ENCODE measurements at regions not wholly inside any gene's neighbourhood (a gene's known extent, or its start where the extent isn't known, plus 50 kb on each side); places are given as distances from the start of the nearest gene placed in this dataset.

DNA sequence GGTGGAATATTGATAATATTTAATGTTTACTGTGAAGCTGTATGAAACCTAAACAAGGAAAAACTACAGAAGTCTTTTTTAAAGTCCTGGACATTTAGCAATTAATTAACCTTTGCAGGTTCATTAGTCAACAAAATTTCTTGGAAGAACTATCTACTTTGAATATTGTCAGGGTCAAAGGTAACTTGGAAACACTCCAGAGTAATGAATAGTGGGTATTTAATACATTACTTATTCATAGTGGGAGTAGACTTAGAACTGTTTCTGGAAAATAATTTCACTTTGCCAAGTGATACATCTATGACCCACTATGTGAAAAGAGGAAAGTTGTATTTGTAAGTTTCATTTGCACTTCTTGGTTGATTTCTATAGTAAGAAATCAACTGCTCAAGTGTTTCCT lies 319.1 kb downstream of the TFAP2B start:
- Histone ChIP-seq H3K27me3 (ENCODE audit: control insufficient read depth, insufficient read depth, low read length) (no peaks in the 10 kb centered on the region), H3K4me1 (ENCODE audit: control insufficient read depth in 2 of 3, insufficient read depth in 2 of 3, low read depth in 1 of 3, low read length in 3 of 3) (peaks cover 0 to 9% (median 0%) of the 10 kb centered on the region in 3 donors), H3K27ac (ENCODE audit: low read depth in 2 of 2, low read length in 2 of 2) (no peak overlapping the region), H3K9ac (ENCODE audit: low read length in 3 of 3) (no peak overlapping the region), H3K4me3 (ENCODE audit: low read length in 3 of 3) (no peak overlapping the region), H3K9me3 (ENCODE audit: control insufficient read depth in 2 of 3, insufficient read depth in 1 of 3, low read length in 3 of 3) (no peaks in the 10 kb centered on the region), H3K36me3 (ENCODE audit: control insufficient read depth in 2 of 3, insufficient read depth in 3 of 3, low read length in 3 of 3) (no peaks in the 10 kb centered on the region)
- DNase-seq (peak in 2 of 5 donors; percentile 35 to 62), FAIRE-seq (no peak)
- intact Hi-C loops (cut with DNase I), result no loop called here
- TF ChIP-seq, protein P1, sequence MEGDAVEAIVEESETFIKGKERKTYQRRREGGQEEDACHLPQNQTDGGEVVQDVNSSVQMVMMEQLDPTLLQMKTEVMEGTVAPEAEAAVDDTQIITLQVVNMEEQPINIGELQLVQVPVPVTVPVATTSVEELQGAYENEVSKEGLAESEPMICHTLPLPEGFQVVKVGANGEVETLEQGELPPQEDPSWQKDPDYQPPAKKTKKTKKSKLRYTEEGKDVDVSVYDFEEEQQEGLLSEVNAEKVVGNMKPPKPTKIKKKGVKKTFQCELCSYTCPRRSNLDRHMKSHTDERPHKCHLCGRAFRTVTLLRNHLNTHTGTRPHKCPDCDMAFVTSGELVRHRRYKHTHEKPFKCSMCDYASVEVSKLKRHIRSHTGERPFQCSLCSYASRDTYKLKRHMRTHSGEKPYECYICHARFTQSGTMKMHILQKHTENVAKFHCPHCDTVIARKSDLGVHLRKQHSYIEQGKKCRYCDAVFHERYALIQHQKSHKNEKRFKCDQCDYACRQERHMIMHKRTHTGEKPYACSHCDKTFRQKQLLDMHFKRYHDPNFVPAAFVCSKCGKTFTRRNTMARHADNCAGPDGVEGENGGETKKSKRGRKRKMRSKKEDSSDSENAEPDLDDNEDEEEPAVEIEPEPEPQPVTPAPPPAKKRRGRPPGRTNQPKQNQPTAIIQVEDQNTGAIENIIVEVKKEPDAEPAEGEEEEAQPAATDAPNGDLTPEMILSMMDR (IDR thresholded peaks at IDR 0.05; ENCODE audit: borderline replicate concordance, extremely low read depth, insufficient read depth), result no peak

DNA sequence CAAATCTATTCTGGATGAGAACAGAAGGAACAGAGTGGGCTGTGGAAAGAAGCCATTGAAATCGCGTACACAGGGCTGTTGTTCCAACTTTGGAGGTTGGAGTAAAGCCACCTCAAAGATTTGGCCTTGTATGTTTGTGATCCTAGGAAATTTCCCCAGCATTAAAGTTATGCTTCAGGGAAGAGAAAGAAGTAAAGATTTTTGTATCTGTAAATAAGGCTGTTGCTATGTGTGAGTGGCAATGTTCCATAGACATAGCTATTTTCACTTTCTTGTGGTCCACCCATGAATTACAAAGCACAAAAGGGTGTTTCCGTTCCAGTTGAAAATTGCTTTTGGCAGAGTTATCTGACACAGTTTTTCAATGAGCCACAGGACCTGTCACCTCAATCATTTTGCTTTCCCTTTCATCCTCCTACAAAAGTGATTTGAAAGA lies 321.3 kb downstream of the TFAP2B start:
- Histone ChIP-seq H3K27me3 (ENCODE audit: control insufficient read depth, insufficient read depth, low read length) (no peaks in the 10 kb centered on the region), H3K4me3 (ENCODE audit: low read length in 3 of 3) (no peak overlapping the region), H3K36me3 (ENCODE audit: control insufficient read depth in 2 of 3, insufficient read depth in 3 of 3, low read length in 3 of 3) (no peaks in the 10 kb centered on the region), H3K9ac (ENCODE audit: low read length in 3 of 3) (no peak overlapping the region), H3K4me1 (ENCODE audit: control insufficient read depth in 2 of 3, insufficient read depth in 2 of 3, low read depth in 1 of 3, low read length in 3 of 3) (peaks cover 0 to 9% (median 0%) of the 10 kb centered on the region in 3 donors), H3K27ac (ENCODE audit: low read depth in 2 of 2, low read length in 2 of 2) (no peak overlapping the region), H3K9me3 (ENCODE audit: control insufficient read depth in 2 of 3, insufficient read depth in 1 of 3, low read length in 3 of 3) (no peaks in the 10 kb centered on the region)
- no peak for FAIRE-seq
- intact Hi-C loops (cut with DNase I), result no loop called here
- DNase-seq, result no peak
- TF ChIP-seq, protein P1 (IDR thresholded peaks at IDR 0.05; ENCODE audit: borderline replicate concordance, extremely low read depth, insufficient read depth), result no peak

DNA sequence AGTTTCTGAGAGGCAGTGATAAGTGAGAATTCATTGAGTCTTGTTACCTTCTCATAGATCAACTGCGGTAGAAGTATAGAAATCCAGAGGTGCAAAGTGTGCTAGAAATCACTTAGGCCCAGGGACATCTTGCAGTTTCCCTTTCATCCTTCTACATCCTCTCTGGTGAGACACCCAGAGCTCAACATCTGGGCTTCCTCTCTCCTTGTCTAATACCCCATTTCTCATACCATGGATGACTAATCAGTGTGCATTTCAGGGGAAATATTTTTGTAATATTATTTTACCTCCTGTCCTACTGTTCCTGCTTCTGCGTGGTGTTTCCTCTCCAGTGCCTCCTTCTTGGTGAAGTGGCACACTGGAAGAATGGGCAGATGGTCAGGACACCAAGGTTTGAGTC lies 322.4 kb downstream of the TFAP2B start:
- Histone ChIP-seq H3K36me3 (ENCODE audit: control insufficient read depth in 2 of 3, insufficient read depth in 3 of 3, low read length in 3 of 3) (no peaks in the 10 kb centered on the region), H3K9ac (ENCODE audit: low read length in 3 of 3) (no peak overlapping the region), H3K4me3 (ENCODE audit: low read length in 3 of 3) (no peak overlapping the region), H3K9me3 (ENCODE audit: control insufficient read depth in 2 of 3, insufficient read depth in 1 of 3, low read length in 3 of 3) (no peaks in the 10 kb centered on the region), H3K27me3 (ENCODE audit: control insufficient read depth, insufficient read depth, low read length) (no peaks in the 10 kb centered on the region), H3K27ac (ENCODE audit: low read depth in 2 of 2, low read length in 2 of 2) (no peak overlapping the region), H3K4me1 (ENCODE audit: control insufficient read depth in 2 of 3, insufficient read depth in 2 of 3, low read depth in 1 of 3, low read length in 3 of 3) (peaks cover 0 to 9% (median 0%) of the 10 kb centered on the region in 3 donors)
- FAIRE-seq, result no peak
- intact Hi-C loops (cut with DNase I), result no loop called here
- TF ChIP-seq, protein P1 (IDR thresholded peaks at IDR 0.05; ENCODE audit: borderline replicate concordance, extremely low read depth, insufficient read depth), result no peak
- DNase-seq, result no peak

DNA sequence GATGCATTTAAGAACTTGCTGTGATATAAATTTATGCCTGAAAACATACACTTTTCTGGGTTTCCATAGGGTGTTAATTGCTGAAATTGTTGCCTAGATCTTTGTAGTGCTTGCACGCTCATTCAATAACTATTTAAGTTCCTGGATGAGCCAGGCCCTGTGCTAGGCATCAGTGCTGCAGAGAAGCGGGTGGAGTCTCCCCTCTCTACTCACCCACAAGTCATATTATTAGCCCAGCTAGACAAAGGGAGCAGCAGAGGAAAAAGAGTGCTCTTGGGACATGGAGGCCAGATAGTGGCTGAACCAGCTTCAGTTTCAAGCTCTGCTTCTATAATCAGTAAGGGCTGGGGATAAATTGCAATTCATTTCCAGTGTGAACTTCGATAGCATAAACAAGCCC lies 329.1 kb downstream of the TFAP2B start:
- H3K9ac ChIP-seq (ENCODE audit: low read length in 3 of 3), result no peak overlapping the region
- H3K4me1 ChIP-seq (ENCODE audit: control insufficient read depth in 2 of 3, insufficient read depth in 2 of 3, low read depth in 1 of 3, low read length in 3 of 3), result no peaks in the 10 kb centered on the region
- FAIRE-seq (no peak), DNase-seq (peak in 1 of 5 donors; percentile 12)
- no peaks in the 10 kb centered on the region for H3K27me3 ChIP-seq (ENCODE audit: control insufficient read depth, insufficient read depth, low read length)
- intact Hi-C loops (cut with DNase I), result no loop called here
- H3K27ac ChIP-seq (ENCODE audit: low read depth in 2 of 2, low read length in 2 of 2), result no peak overlapping the region
- TF ChIP-seq, protein P1 (IDR thresholded peaks at IDR 0.05; ENCODE audit: borderline replicate concordance, extremely low read depth, insufficient read depth), result no peak
- no peak overlapping the region for H3K4me3 ChIP-seq (ENCODE audit: low read length in 3 of 3)
- no peaks in the 10 kb centered on the region for H3K9me3 ChIP-seq (ENCODE audit: control insufficient read depth in 2 of 3, insufficient read depth in 1 of 3, low read length in 3 of 3)
- H3K36me3 ChIP-seq (ENCODE audit: control insufficient read depth in 2 of 3, insufficient read depth in 3 of 3, low read length in 3 of 3), result no peaks in the 10 kb centered on the region

Measured in kidney (tissue), 13 donors.